NCI-H446 (cell line): ENCODE measurements at regions not wholly inside any gene's neighbourhood (a gene's known extent, or its start where the extent isn't known, plus 50 kb on each side); places are given as distances from the start of the nearest gene placed in this dataset.

Experiments used
- DNase-seq, 2 experiments: peaks; one replicate each; lab custom pipeline; 2025; lab: John Stamatoyannopoulos, UW

GRCh38 chr3:34782871-34783270 lies 856.5 kb upstream of the ARPP21 start:
- DNase-seq, result no peak

GRCh38 chr3:34783876-34784275 lies 855.4 kb upstream of the ARPP21 start:
- DNase-seq, result no peak

GRCh38 chr3:34793057-34793456 lies 846.3 kb upstream of the ARPP21 start:
- no peak for DNase-seq

GRCh38 chr3:34807611-34808010 lies 831.7 kb upstream of the ARPP21 start:
- no peak for DNase-seq

GRCh38 chr3:34808287-34808686 lies 831.0 kb upstream of the ARPP21 start:
- DNase-seq, result no peak

- DNase-seq, result no peak
Observed at GRCh38 chr3:34828847-34829246, 810.5 kb upstream of the ARPP21 start.

- no peak for DNase-seq
Observed at GRCh38 chr3:34832865-34833508, 806.3 kb upstream of the ARPP21 start.

- no peak for DNase-seq
Observed at GRCh38 chr3:34837848-34838741, 801.2 kb upstream of the ARPP21 start.

GRCh38 chr3:34842706-34843480 lies 796.4 kb upstream of the ARPP21 start:
- no peak for DNase-seq

- DNase-seq, result no peak
Observed at GRCh38 chr3:34844323-34844620, 795.1 kb upstream of the ARPP21 start.

- DNase-seq, result no peak
Observed at GRCh38 chr3:34851137-34851536, 788.2 kb upstream of the ARPP21 start.

GRCh38 chr3:34852844-34853439 lies 786.4 kb upstream of the ARPP21 start:
- DNase-seq, result no peak

- no peak for DNase-seq
Observed at GRCh38 chr3:34856081-34856947, 783.0 kb upstream of the ARPP21 start.

- DNase-seq, result no peak
Observed at GRCh38 chr3:34858067-34858660, 781.2 kb upstream of the ARPP21 start.

- no peak for DNase-seq
Observed at GRCh38 chr3:34859746-34860145, 779.6 kb upstream of the ARPP21 start.

- DNase-seq, result no peak
Observed at GRCh38 chr3:34862456-34862855, 776.9 kb upstream of the ARPP21 start.

- no peak for DNase-seq
Observed at GRCh38 chr3:34863485-34863884, 775.8 kb upstream of the ARPP21 start.

- DNase-seq, result no peak
Observed at GRCh38 chr3:34864011-34864410, 775.3 kb upstream of the ARPP21 start.

GRCh38 chr3:34865346-34865745 lies 774.0 kb upstream of the ARPP21 start:
- no peak for DNase-seq

- DNase-seq, result no peak
Observed at GRCh38 chr3:34868935-34869334, 770.4 kb upstream of the ARPP21 start.

- no peak for DNase-seq
Observed at GRCh38 chr3:34869696-34870095, 769.6 kb upstream of the ARPP21 start.
